B cell (primary cell): ENCODE measurements at regions not wholly inside any gene's neighbourhood (a gene's known extent, or its start where the extent isn't known, plus 50 kb on each side); places are given as distances from the start of the nearest gene placed in this dataset.

Experiments
- ATAC-seq: fragments of 200-7000 bp; cut with Tn5 transposase; one replicate; pipeline ENCODE4 v1.10.0; 2021; ENCODE audit warnings: low read depth, mild to moderate bottlenecking, moderate number of reproducible peaks, moderate library complexity
- CTCF ChIA-PET: fragments of 350-600 bp; sonication (Branson Sonifier 250); formaldehyde crosslinking; loops from one replicate; lab custom pipeline; 2021; ENCODE audit warnings: antibody characterized with exemption, inconsistent platforms; lab: Charles Lee
- POLR2A ChIA-PET: fragments of 350-600 bp; sonication (Branson Sonifier 250); formaldehyde crosslinking; loops from one replicate; lab custom pipeline; 2021; ENCODE audit warnings: antibody characterized with exemption; lab: Charles Lee
- DNase-seq: peaks from one replicate; pipeline ENCODE4 v3.0.0; 2013
- H2AFZ ChIP-seq: 2 replicates; pipeline ENCODE4 v1.6.1; 2012; ENCODE audit warnings: mild to moderate bottlenecking, low read depth, low read length; ENCODE audit not compliant: insufficient read depth, poor library complexity, severe bottlenecking
- H3K27ac ChIP-seq, 2 donors: 1 replicate in 1 of 2; 2 replicates in 1 of 2; pipeline ENCODE4 v1.5.1; 2012 to 2013; ENCODE audit warnings: low read length in 2 of 2, mild to moderate bottlenecking in 2 of 2, moderate library complexity in 1 of 2
- H3K27me3 ChIP-seq, 4 experiments: fragments of 200-600 bp in 1 of 4; sonication (generic) in 1 of 4; replicated peaks in 1 of 4; 1 replicate in 2 of 4; 2 replicates in 2 of 4; pipeline versions ENCODE4 v1.6.1 to v1.7.0; 2013 to 2016; ENCODE audit warnings: low read length in 3 of 4, mild to moderate bottlenecking in 2 of 4, mixed read lengths in 1 of 4, moderate library complexity in 1 of 4; ENCODE audit not compliant: insufficient read depth in 4 of 4, control insufficient read depth in 3 of 4; ENCODE audit errors: control extremely low read depth in 1 of 4
- H3K36me3 ChIP-seq, 2 experiments: replicated peaks in 1 of 2; 1 replicate in 1 of 2; 2 replicates in 1 of 2; pipeline versions ENCODE4 v1.6.1 to v1.7.1; 2013; ENCODE audit warnings: low read length in 1 of 2; ENCODE audit not compliant: insufficient read depth in 2 of 2, control insufficient read depth in 1 of 2; ENCODE audit errors: control extremely low read depth in 1 of 2, extremely low read depth in 1 of 2
- H3K4me1 ChIP-seq, 2 donors: fragments of 200-600 bp in 1 of 2; sonication (generic) in 1 of 2; 1 replicate in 1 of 2; 2 replicates in 1 of 2; pipeline versions ENCODE4 v1.5.1 to v1.6.1; 2013 to 2017; ENCODE audit warnings: low read length in 2 of 2; ENCODE audit not compliant: control insufficient read depth in 2 of 2, insufficient read depth in 2 of 2
- H3K4me2 ChIP-seq: replicated peaks from 2 replicates; pipeline ENCODE3; 2012; ENCODE audit warnings: mild to moderate bottlenecking, low read depth, low read length; ENCODE audit not compliant: poor library complexity, severe bottlenecking
- H3K4me3 ChIP-seq, 5 experiments: fragments of 200-600 bp in 1 of 5; sonication (generic) in 1 of 5; 1 replicate in 3 of 5; 2 replicates in 2 of 5; pipeline versions ENCODE4 v1.5.1 to v1.7.0; 2011 to 2016; ENCODE audit warnings: low read length in 4 of 5, mild to moderate bottlenecking in 4 of 5, low read depth in 2 of 5, control low read depth in 1 of 5, moderate library complexity in 1 of 5; ENCODE audit not compliant: insufficient read depth in 1 of 5; ENCODE audit errors: control extremely low read depth in 1 of 5, extremely low read depth in 1 of 5
- H3K79me2 ChIP-seq: fragments of 200-600 bp; sonication (generic); one replicate; pipeline ENCODE4 v1.6.0; 2016; ENCODE audit warnings: low read length; ENCODE audit not compliant: control insufficient read depth, insufficient read depth
- H3K9ac ChIP-seq: fragments of 200-600 bp; sonication (generic); 2 replicates; pipeline ENCODE4 v1.6.1; 2017; ENCODE audit warnings: mild to moderate bottlenecking, low read length, moderate library complexity
- H3K9me3 ChIP-seq, 3 donors: one replicate each; pipeline versions ENCODE4 v1.6.1 to v1.7.1; 2013; ENCODE audit warnings: low read length in 2 of 3; ENCODE audit not compliant: control insufficient read depth in 2 of 3, insufficient read depth in 1 of 3; ENCODE audit errors: control extremely low read depth in 1 of 3
- H4K20me1 ChIP-seq: 2 replicates; pipeline ENCODE4 v1.6.0; 2012; ENCODE audit warnings: mild to moderate bottlenecking, low read length; ENCODE audit not compliant: insufficient read depth, control insufficient read depth, poor library complexity, severe bottlenecking
- H3K27ac Mint-ChIP-seq: one replicate; pipeline ENCODE4 v1.8.0; 2021; ENCODE audit warnings: mixed read lengths
- H3K27me3 Mint-ChIP-seq: one replicate; pipeline ENCODE4 v1.8.0; 2021; ENCODE audit warnings: mixed read lengths
- H3K4me1 Mint-ChIP-seq: one replicate; pipeline ENCODE4 v1.8.0; 2021; ENCODE audit warnings: mixed read lengths
- H3K4me3 Mint-ChIP-seq: one replicate; pipeline ENCODE4 v1.8.0; 2021; ENCODE audit warnings: mixed read lengths
- H3K9me3 Mint-ChIP-seq: one replicate; pipeline ENCODE4 v1.8.0; 2022; ENCODE audit warnings: mixed read lengths; ENCODE audit not compliant: insufficient read depth
- CTCF ChIP-seq: fragments of 200-600 bp; IDR thresholded peaks from one replicate; pipeline ENCODE4 v1.8.0; 2022; ENCODE audit warnings: antibody characterized with exemption, mild to moderate bottlenecking
- EZH2 ChIP-seq: IDR thresholded peaks from 2 replicates; pipeline ENCODE4 v1.6.1; 2012; ENCODE audit warnings: borderline replicate concordance, low read depth, mild to moderate bottlenecking, moderate library complexity, low read length; ENCODE audit not compliant: insufficient read depth, poor library complexity, severe bottlenecking
- WGBS: methylation state at CpG from one replicate; pipeline ENCODE4 v1.1.5; 2013; ENCODE audit warnings: missing lambda C conversion rate; ENCODE audit not compliant: insufficient coverage; 5-methylcytosine and 5-hydroxymethylcytosine counted together
- intact Hi-C: fragments of 100-400 bp; cut with micrococcal nuclease; formaldehyde crosslinking; loops from one replicate; pipeline ENCODE4 v1.10.0; 2022

DNA sequence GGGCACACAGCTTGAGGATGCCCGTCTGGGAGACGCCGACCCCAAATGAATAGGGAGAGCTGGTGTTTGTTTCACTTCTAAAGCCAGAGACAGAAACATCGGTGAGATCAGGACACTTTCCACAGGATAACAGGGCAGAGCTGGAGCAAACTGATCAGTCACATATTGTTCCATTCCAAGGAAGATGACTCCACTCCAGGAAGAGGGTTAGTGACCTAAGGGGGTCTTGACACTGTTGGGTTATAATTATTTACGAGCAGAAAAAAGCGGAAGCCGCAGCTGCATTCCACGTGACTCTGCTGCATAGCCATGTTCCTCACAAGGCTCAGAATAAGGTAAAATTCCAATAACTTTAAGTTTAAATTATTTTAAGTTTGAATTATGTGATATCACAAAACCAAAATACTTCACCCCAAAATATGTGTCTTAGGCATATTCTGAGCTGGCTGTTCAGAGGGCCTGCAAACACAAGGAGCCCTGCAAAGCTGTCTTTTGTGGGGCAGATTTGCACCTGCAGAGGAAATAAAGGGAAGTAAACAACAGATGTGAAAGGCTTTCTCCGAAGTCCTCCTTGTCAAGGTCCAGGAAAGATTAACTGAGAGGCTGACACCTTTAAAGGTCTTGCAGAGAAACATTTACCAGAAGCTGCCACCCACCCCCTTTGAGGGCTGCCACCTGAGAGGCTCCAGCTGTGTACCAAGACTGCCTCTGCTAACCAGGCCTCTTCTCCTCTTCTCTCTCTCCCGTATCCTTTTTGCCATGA is 819.2 kb downstream of the UQCRFS1 start:
- POLR2A ChIA-PET, result no interaction called here
- DNase-seq (no peak), ATAC-seq (no peak)
- Histone ChIP-seq H3K9ac (peak overlapping the region; percentile 12), H3K4me1 (peaks cover 7 to 11% of the 10 kb centered on the region in 2 donors), H3K36me3 (no peaks in the 10 kb centered on the region), H3K4me3 (peak overlapping the region in 1 of 5 experiments; percentile 16), H2AFZ (peak overlapping the region; percentile 17), H3K79me2 (no peaks in the 10 kb centered on the region), H3K27me3 (no peaks in the 10 kb centered on the region), H3K4me2 (peak overlapping the region; percentile 35), H3K27ac (no peak overlapping the region), H4K20me1 (no peaks in the 10 kb centered on the region), H3K9me3 (peaks cover 0 to 15% (median 0%) of the 10 kb centered on the region in 3 donors)
- intact Hi-C loops, result no loop called here
- CTCF ChIA-PET, result interaction anchor here (0.6 kb wide), 2 partner anchors 102 to 230 kb away, joined by 3 read pairs; no protein-coding TSS in a partner anchor
- Mint-ChIP-seq H3K27ac (no peak overlapping the region), H3K4me1 (peaks cover 15% of the 10 kb centered on the region), H3K4me3 (peak overlapping the region; percentile 18), H3K9me3 (no peaks in the 10 kb centered on the region), H3K27me3 (no peaks in the 10 kb centered on the region)
- no peak for TF ChIP-seq CTCF
- no peak for TF ChIP-seq EZH2
- WGBS, result 13% methylated on average over 4 of the region's 10 CpGs

GRCh38 chr19:28388988-28389387 is 824.0 kb downstream of the UQCRFS1 start:
- TF ChIP-seq CTCF (no peak), EZH2 (no peak)
- Mint-ChIP-seq H3K27me3 (no peaks in the 10 kb centered on the region), H3K4me3 (no peak overlapping the region), H3K4me1 (peaks cover 4% of the 10 kb centered on the region), H3K9me3 (no peaks in the 10 kb centered on the region), H3K27ac (no peak overlapping the region)
- intact Hi-C loops, result no loop called here
- DNase-seq (no peak), ATAC-seq (no peak)
- Histone ChIP-seq H3K27ac (no peak overlapping the region), H3K4me1 (peaks cover 0 to 3% of the 10 kb centered on the region in 2 donors), H3K27me3 (no peaks in the 10 kb centered on the region), H2AFZ (no peak overlapping the region), H3K79me2 (no peaks in the 10 kb centered on the region), H3K4me3 (no peak overlapping the region), H3K9ac (no peak overlapping the region), H4K20me1 (no peaks in the 10 kb centered on the region), H3K36me3 (no peaks in the 10 kb centered on the region), H3K9me3 (peaks cover 0 to 11% (median 0%) of the 10 kb centered on the region in 3 donors), H3K4me2 (no peak overlapping the region)
- no CpG with 5 or more reads among the region's 3 CpGs for WGBS
- POLR2A ChIA-PET, result no interaction called here
- CTCF ChIA-PET, result no interaction called here
